Esophagus squamous epithelium (tissue), 5 donors: ENCODE measurements at regions not wholly inside any gene's neighbourhood (a gene's known extent, or its start where the extent isn't known, plus 50 kb on each side); places are given as distances from the start of the nearest gene placed in this dataset.

Experiments
- DNase-seq: peaks from one replicate; lab custom pipeline; 2025; lab: John Stamatoyannopoulos, UW
- H3K27ac ChIP-seq, 4 donors: fragments of 200-600 bp; sonication (generic); one replicate each; pipeline ENCODE4 v1.5.1; 2016 to 2019; ENCODE audit warnings: mild to moderate bottlenecking in 1 of 4
- H3K27me3 ChIP-seq, 4 donors: fragments of 200-600 bp; sonication (generic); 1 replicate in 3 of 4; 2 replicates in 1 of 4; pipeline versions ENCODE4 v1.5.1 to v1.6.0; 2017 to 2021; ENCODE audit warnings: antibody characterized with exemption in 1 of 4
- H3K36me3 ChIP-seq, 3 donors: fragments of 200-600 bp; sonication (generic); one replicate each; pipeline ENCODE4 v1.5.1; 2016 to 2019
- H3K4me1 ChIP-seq, 3 donors: fragments of 200-600 bp; sonication (generic); one replicate each; pipeline ENCODE4 v1.5.1; 2017 to 2019
- H3K4me3 ChIP-seq, 4 donors: fragments of 200-600 bp; sonication (generic); 1 replicate in 3 of 4; 2 replicates in 1 of 4; pipeline ENCODE4 v1.5.1; 2016 to 2019; ENCODE audit warnings: mild to moderate bottlenecking in 2 of 4, moderate library complexity in 1 of 4
- H3K9me3 ChIP-seq, 3 donors: fragments of 200-600 bp; sonication (generic); one replicate each; pipeline ENCODE4 v1.5.1; 2016 to 2019
- CTCF ChIP-seq, 6 experiments: fragments of 450-650 bp in 4 of 6; fragments of 200-600 bp in 2 of 6; sonication (generic) in 2 of 6; IDR thresholded peaks; one replicate each; pipeline ENCODE4 v1.5.1; 2016 to 2019; ENCODE audit warnings: antibody characterized with exemption in 6 of 6, mild to moderate bottlenecking in 4 of 6, moderate library complexity in 4 of 6
- POLR2A ChIP-seq, 4 donors: fragments of 450-650 bp; IDR thresholded peaks; one replicate each; pipeline ENCODE4 v1.6.1; 2017; ENCODE audit warnings: antibody characterized with exemption in 4 of 4, mild to moderate bottlenecking in 4 of 4, moderate library complexity in 3 of 4
- WGBS, 2 donors: methylation state at CpG; one replicate each; pipeline ENCODE4 v1.1.5; 2018; 5-methylcytosine and 5-hydroxymethylcytosine counted together
- intact Hi-C: fragments of 100-400 bp; cut with DNase I; formaldehyde crosslinking; loops from one replicate; pipeline ENCODE4 v1.15.0; 2022
- donor health status: DM: yes; HTN: yes; CAD: no.

DNA sequence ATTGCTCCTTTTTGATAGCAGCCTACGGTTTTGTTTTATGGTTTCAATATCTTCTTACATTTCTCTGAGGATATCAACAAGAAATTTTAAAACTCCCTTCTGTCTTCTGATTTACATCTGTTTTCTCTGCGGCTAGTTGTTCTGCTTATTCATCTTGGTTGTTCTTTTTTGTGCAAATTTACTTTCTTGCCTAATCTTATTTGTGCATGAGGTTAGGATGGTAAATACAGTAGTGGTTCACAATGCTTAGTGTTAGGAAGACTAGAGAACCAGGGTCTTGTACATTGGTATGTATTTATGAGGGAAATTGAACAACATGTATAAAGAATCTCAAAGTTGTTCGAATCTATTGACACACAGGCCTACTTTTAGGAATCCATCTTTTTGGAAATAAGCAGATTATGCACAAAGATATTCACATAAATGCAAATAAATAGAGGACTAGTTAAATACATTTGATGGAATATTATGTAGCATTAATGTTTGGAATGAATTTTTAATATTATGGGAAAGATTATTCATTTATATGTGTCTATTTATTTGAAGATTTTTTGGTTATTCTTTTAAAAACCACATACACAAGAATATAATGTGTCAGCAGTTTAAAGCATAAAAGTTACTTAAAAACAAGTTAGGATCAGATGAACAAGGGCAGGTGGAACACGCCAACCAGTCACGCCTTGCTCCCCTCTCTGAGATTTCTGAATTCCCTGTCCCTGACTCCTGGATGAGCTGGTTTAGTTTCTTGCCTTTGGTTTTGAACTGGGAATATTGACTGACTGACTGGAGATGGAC is 51.4 kb upstream of the RFC3 start:
- DNase-seq = no peak
- H3K9me3 ChIP-seq = no peaks in the 10 kb centered on the region
- intact Hi-C loops = no loop called here
- WGBS, 2 donors = 89 to 92% methylated on average over 5 of the region's 5 CpGs
- H3K27ac ChIP-seq = no peak overlapping the region
- TF ChIP-seq POLR2A (IDR thresholded peaks at IDR 0.05) (no peak), CTCF (IDR thresholded peaks at IDR 0.05) (no peak)
- no peak overlapping the region for H3K4me3 ChIP-seq
- H3K36me3 ChIP-seq = no peaks in the 10 kb centered on the region
- no peaks in the 10 kb centered on the region for H3K4me1 ChIP-seq
- H3K27me3 ChIP-seq = no peaks in the 10 kb centered on the region

DNA sequence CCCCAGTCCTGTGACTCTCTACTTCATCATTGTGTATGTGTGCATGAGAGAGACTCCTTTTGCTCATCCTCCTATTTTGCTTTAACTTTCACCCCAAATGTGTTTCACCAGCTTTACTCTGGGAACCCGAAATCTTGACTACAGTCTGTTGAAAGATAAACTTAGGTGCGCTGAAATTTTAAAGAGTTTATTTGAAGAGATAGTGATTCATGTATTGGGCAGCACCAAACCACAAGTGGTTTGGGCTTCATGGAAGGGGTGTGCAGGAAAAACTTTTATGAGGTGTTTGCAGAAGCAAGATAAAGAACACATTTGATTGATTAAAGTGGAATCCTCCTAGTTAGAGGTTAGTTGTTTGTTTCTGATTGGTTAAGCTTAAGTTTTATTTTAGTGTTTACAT is 50.8 kb upstream of the RFC3 start:
- WGBS, 2 donors = 82 to 92% methylated on average over 2 of the region's 2 CpGs
- intact Hi-C loops = no loop called here

More for the DNA sequence above, 50.8 kb upstream of the RFC3 start:
- no peaks in the 10 kb centered on the region for H3K27me3 ChIP-seq
- H3K36me3 ChIP-seq = no peaks in the 10 kb centered on the region
- no peaks in the 10 kb centered on the region for H3K9me3 ChIP-seq
- TF ChIP-seq POLR2A (IDR thresholded peaks at IDR 0.05) (no peak), CTCF (IDR thresholded peaks at IDR 0.05) (no peak)
- H3K27ac ChIP-seq = no peak overlapping the region
- H3K4me3 ChIP-seq = no peak overlapping the region
- H3K4me1 ChIP-seq = no peaks in the 10 kb centered on the region
- DNase-seq = no peak
